ENCODE measurements at regions not wholly inside any gene's neighbourhood (a gene's known extent, or its start where the extent isn't known, plus 50 kb on each side); places are given as distances from the start of the nearest gene placed in this dataset.

DNA sequence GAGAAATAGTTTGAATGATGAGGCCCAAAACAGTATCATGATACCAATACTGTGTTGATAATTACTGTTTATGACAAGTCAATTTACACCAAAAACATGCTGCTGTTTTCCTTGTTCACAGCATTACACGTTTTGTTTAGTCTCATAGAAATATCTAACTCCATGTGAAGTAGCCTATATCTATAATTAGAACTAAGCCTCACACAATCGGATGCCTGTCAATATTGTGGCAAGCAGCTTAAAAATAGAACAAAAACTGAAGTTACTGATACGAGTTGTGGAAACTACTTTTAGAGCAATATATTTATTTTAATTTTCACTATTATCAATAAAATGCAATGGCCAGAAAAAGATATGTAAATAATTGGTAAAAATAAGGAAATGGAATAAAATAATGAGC, 470.8 kb downstream of the ZEB2 start:
- H3K27ac ChIP-seq = no peak overlapping the region
- DNase-seq (ENCODE audit: low spot score) = no peak
- TF ChIP-seq, protein P1, sequence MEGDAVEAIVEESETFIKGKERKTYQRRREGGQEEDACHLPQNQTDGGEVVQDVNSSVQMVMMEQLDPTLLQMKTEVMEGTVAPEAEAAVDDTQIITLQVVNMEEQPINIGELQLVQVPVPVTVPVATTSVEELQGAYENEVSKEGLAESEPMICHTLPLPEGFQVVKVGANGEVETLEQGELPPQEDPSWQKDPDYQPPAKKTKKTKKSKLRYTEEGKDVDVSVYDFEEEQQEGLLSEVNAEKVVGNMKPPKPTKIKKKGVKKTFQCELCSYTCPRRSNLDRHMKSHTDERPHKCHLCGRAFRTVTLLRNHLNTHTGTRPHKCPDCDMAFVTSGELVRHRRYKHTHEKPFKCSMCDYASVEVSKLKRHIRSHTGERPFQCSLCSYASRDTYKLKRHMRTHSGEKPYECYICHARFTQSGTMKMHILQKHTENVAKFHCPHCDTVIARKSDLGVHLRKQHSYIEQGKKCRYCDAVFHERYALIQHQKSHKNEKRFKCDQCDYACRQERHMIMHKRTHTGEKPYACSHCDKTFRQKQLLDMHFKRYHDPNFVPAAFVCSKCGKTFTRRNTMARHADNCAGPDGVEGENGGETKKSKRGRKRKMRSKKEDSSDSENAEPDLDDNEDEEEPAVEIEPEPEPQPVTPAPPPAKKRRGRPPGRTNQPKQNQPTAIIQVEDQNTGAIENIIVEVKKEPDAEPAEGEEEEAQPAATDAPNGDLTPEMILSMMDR (IDR thresholded peaks at IDR 0.05) = no peak
- H3K9me3 ChIP-seq = no peaks in the 10 kb centered on the region
- H3K36me3 ChIP-seq = no peaks in the 10 kb centered on the region
- H3K4me1 ChIP-seq = peaks cover 0 to 9% of the 10 kb centered on the region in 2 donors
- no peaks in the 10 kb centered on the region for H3K27me3 ChIP-seq
- H3K4me3 ChIP-seq = no peak overlapping the region

DNA sequence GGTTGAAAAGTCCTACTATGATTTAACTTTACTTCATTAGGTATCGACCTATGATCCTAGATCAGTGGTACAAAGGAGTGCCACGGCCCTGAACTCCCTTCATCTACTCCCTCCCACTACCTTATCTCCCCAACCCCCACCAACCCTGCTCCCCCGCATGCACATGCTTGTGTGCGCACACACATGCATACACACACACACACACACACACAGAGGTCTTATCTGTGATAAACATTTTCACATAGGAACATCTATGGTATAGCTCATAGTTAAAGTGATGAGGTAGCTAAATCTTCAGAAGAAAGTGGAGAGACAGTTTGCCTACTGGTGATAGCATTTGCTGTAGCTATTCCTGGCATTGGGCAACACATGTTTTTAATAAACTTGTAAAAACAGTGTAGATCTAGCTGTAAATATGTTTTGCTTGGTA, 471.3 kb downstream of the ZEB2 start:
- Histone ChIP-seq H3K4me3 (no peak overlapping the region), H3K27ac (no peak overlapping the region), H3K27me3 (no peaks in the 10 kb centered on the region), H3K4me1 (peaks cover 0 to 9% of the 10 kb centered on the region in 2 donors), H3K9me3 (no peaks in the 10 kb centered on the region), H3K36me3 (no peaks in the 10 kb centered on the region)
- TF ChIP-seq, protein P1 (IDR thresholded peaks at IDR 0.05) = no peak
- DNase-seq (ENCODE audit: low spot score) = no peak

DNA sequence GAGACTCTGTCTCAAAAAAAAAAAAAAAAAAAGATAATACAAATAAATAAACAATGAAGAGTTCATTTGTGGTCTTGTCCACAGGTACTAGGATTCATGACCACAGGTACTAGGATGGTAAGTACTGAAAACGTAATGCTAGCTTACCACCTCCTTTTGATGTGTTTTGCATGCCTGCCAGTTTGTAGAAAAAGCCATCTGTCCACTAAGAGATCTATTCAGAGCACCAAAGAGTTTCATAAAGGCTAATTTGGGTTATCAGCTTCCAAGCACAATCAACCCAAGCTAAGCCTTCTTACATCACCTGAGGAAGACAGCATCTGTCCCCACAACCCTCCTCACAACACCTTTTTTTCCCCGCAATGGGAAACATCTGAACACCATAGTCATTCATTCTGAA, 477.2 kb downstream of the ZEB2 start:
- no peak overlapping the region for H3K4me3 ChIP-seq
- TF ChIP-seq, protein P1 (IDR thresholded peaks at IDR 0.05) = no peak
- no peak overlapping the region for H3K27ac ChIP-seq
- no peaks in the 10 kb centered on the region for H3K9me3 ChIP-seq
- H3K36me3 ChIP-seq = no peaks in the 10 kb centered on the region
- H3K27me3 ChIP-seq = no peaks in the 10 kb centered on the region
- no peaks in the 10 kb centered on the region for H3K4me1 ChIP-seq
- DNase-seq (ENCODE audit: low spot score) = no peak

DNA sequence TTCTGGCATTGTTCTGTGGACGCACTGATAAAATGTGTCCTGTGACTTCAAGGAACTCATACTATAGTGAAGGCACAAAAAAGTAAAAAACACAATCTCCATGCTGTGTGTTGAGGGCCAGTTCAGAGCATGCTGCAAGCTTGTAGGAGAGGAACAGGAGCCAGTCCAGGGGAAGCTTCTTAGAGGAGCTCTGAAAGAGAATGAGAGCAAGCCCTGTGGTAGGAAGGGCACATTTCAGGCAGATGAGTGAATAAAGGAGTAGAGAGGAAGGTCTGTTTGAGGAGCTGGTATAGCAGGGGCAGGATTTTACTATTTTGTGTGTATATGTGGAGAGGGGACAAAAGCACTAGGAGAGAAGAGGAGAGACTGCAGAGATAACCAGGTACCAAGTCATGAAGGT, 478.3 kb downstream of the ZEB2 start:
- Histone ChIP-seq H3K9me3 (no peaks in the 10 kb centered on the region), H3K27me3 (no peaks in the 10 kb centered on the region), H3K4me1 (no peaks in the 10 kb centered on the region), H3K4me3 (no peak overlapping the region), H3K27ac (no peak overlapping the region), H3K36me3 (no peaks in the 10 kb centered on the region)
- TF ChIP-seq, protein P1 (IDR thresholded peaks at IDR 0.05) = no peak
- no peak for DNase-seq (ENCODE audit: low spot score)

DNA sequence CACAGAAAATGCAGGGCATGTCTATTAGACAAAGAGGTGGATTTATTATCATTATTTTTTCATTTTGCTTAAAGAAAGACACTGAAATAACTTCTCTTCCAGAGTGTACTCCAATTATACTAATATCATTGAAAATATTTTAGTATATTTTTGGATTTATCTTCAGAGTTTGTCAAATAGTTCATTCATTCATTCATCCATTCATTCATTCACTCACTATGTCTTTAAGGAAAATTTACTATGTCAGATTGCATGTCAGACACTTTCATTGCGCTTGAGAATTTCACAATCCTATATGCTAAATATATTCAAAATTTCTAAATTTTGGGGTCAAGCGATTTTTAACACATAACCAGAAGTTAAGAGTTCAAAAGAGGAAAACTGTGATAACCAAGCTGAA, 479.1 kb downstream of the ZEB2 start:
- Histone ChIP-seq H3K27me3 (no peaks in the 10 kb centered on the region), H3K4me3 (no peak overlapping the region), H3K9me3 (no peaks in the 10 kb centered on the region), H3K4me1 (no peaks in the 10 kb centered on the region), H3K36me3 (no peaks in the 10 kb centered on the region), H3K27ac (no peak overlapping the region)
- TF ChIP-seq, protein P1 (IDR thresholded peaks at IDR 0.05) = no peak
- DNase-seq (ENCODE audit: low spot score) = no peak

DNA sequence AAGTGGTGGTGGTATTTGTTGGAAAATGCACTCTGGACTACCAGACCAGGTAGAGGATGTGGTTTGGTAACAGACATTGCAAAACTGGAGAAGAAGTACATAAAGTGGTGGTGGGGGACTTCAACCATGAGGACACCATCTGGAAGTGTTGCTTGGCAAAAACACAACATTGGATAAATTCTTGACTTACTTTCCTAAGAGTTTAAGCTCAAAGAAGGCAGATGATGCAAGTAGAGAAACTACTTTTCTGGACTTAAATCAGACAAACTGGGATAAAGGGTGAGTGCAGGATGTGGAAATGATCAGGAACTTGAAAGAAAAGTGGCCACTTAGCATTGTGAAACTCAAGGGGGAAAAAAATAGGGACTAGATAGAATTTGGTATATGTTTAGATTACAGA, 487.4 kb downstream of the ZEB2 start:
- H3K27me3 ChIP-seq = no peaks in the 10 kb centered on the region
- H3K27ac ChIP-seq = no peak overlapping the region
- H3K4me3 ChIP-seq = no peak overlapping the region
- TF ChIP-seq, protein P1 (IDR thresholded peaks at IDR 0.05) = no peak
- no peaks in the 10 kb centered on the region for H3K4me1 ChIP-seq
- no peaks in the 10 kb centered on the region for H3K9me3 ChIP-seq
- DNase-seq (ENCODE audit: low spot score) = no peak
- no peaks in the 10 kb centered on the region for H3K36me3 ChIP-seq
